SU-DHL-6 (cell line): ENCODE measurements at regions not wholly inside any gene's neighbourhood (a gene's known extent, or its start where the extent isn't known, plus 50 kb on each side); places are given as distances from the start of the nearest gene placed in this dataset.
"Not testable (repeated sequence)": the region's sequence is repeated elsewhere in the genome, so short reads cannot be mapped to it uniquely, and the experiment has no call there.

Source experiments
- H2AFZ ChIP-seq: fragments of 200-600 bp; sonication (generic); 2 replicates; pipeline ENCODE4 v1.6.1; 2014; ENCODE audit warnings: low read depth, mild to moderate bottlenecking, moderate library complexity, mixed read lengths, antibody characterized with exemption, low read length; ENCODE audit not compliant: severe bottlenecking
- H3F3A ChIP-seq: fragments of 200-600 bp; shearing (Covaris generic); 2 replicates; pipeline ENCODE4 v1.6.0; 2016; ENCODE audit warnings: antibody characterized with exemption, mild to moderate bottlenecking; ENCODE audit not compliant: insufficient read depth
- H3K27ac ChIP-seq: fragments of 200-600 bp; sonication (generic); 2 replicates; pipeline ENCODE4 v1.5.1; 2016; ENCODE audit warnings: low read depth, mild to moderate bottlenecking, low read length, moderate library complexity, mixed read lengths
- H3K27me3 ChIP-seq: fragments of 200-600 bp; sonication (generic), shearing (Covaris generic); 2 replicates; pipeline ENCODE4 v1.6.0; 2014; ENCODE audit warnings: mild to moderate bottlenecking, low read length
- H3K36me3 ChIP-seq: fragments of 200-600 bp; sonication (generic); 2 replicates; pipeline ENCODE4 v1.6.1; 2014; ENCODE audit warnings: mild to moderate bottlenecking, low read length, mixed read lengths
- H3K4me2 ChIP-seq: fragments of 300-600, 200-600 bp; shearing (Covaris generic), sonication (generic); 2 replicates; pipeline ENCODE4 v1.6.0; 2014; ENCODE audit warnings: low read length, low read depth, mild to moderate bottlenecking; ENCODE audit not compliant: poor library complexity, severe bottlenecking
- H3K4me3 ChIP-seq: fragments of 200-600 bp; sonication (generic); 2 replicates; pipeline ENCODE4 v1.5.1; 2014; ENCODE audit warnings: antibody characterized with exemption, low read length, mild to moderate bottlenecking, mixed read lengths; ENCODE audit not compliant: insufficient read depth, poor library complexity, severe bottlenecking
- H3K79me2 ChIP-seq: fragments of 200-600 bp; sonication (generic); 2 replicates; pipeline ENCODE4 v1.6.1; 2014; ENCODE audit warnings: mild to moderate bottlenecking, low read length, moderate library complexity; ENCODE audit not compliant: insufficient read depth
- H3K9ac ChIP-seq: fragments of 200-600 bp; sonication (generic); 2 replicates; pipeline ENCODE4 v1.7.0; 2014; ENCODE audit warnings: mild to moderate bottlenecking, low read length
- H3K9me2 ChIP-seq: fragments of 200-600 bp; sonication (generic); replicated peaks from 2 replicates; pipeline ENCODE4 v1.6.1; 2014; ENCODE audit warnings: low read length; ENCODE audit not compliant: insufficient read depth
- H3K9me3 ChIP-seq: fragments of 200-600 bp; sonication (generic); 2 replicates; pipeline ENCODE4 v1.6.1; 2014; ENCODE audit warnings: low read length, mixed read lengths; ENCODE audit not compliant: insufficient read depth
- H4K20me1 ChIP-seq: fragments of 200-600 bp; sonication (generic); 2 replicates; pipeline ENCODE4 v1.6.1; 2014; ENCODE audit warnings: low read depth, mild to moderate bottlenecking, antibody characterized with exemption, low read length, moderate library complexity, mixed read lengths
- CTCF ChIP-seq: fragments of 200-600 bp; sonication (generic); IDR thresholded peaks from one replicate; pipeline ENCODE4 v1.5.1; 2017; ENCODE audit warnings: antibody characterized with exemption, mild to moderate bottlenecking, low read length, moderate library complexity; ENCODE audit not compliant: insufficient read depth, poor library complexity, severe bottlenecking
- EZH2phosphoT487 ChIP-seq: fragments of 200-600 bp; sonication (generic), shearing (Covaris generic); conservative IDR thresholded peaks from 2 replicates; pipeline ENCODE4 v1.6.1; 2018; ENCODE audit warnings: mild to moderate bottlenecking, antibody characterized with exemption, low read length, moderate library complexity, mixed read lengths

- Histone ChIP-seq H3K9me2 (no peaks in the 10 kb centered on the region), H3K9me3 (no peaks in the 10 kb centered on the region), H3F3A (no peaks in the 10 kb centered on the region), H3K27me3 (no peaks in the 10 kb centered on the region), H3K27ac (no peak overlapping the region), H4K20me1 (no peaks in the 10 kb centered on the region), H2AFZ (no peak overlapping the region), H3K4me3 (no peak overlapping the region), H3K4me2 (no peak overlapping the region), H3K79me2 (no peaks in the 10 kb centered on the region), H3K36me3 (no peaks in the 10 kb centered on the region), H3K9ac (no peak overlapping the region)
- TF ChIP-seq CTCF, result no peak
- TF ChIP-seq EZH2phosphoT487, result no peak
Measured at GRCh38 chr12:20004952-20005351, 363.4 kb upstream of the PDE3A start.

GRCh38 chr12:20006871-20007730, 361.2 kb upstream of the PDE3A start:
- H3K27me3 ChIP-seq, result no peaks in the 10 kb centered on the region
- H3K4me3 ChIP-seq, result no peak overlapping the region
- no peaks in the 10 kb centered on the region for H3F3A ChIP-seq
- H3K9ac ChIP-seq, result no peak overlapping the region
- no peaks in the 10 kb centered on the region for H3K79me2 ChIP-seq
- TF ChIP-seq CTCF (no peak), EZH2phosphoT487 (no peak)
- no peaks in the 10 kb centered on the region for H3K9me2 ChIP-seq
- no peaks in the 10 kb centered on the region for H4K20me1 ChIP-seq
- H3K27ac ChIP-seq, result no peak overlapping the region
- no peaks in the 10 kb centered on the region for H3K36me3 ChIP-seq
- no peak overlapping the region for H2AFZ ChIP-seq
- 0 out of 2 replicates have a peak, but pooled peaks cover 6% of the 10 kb centered on the region for H3K9me3 ChIP-seq
- no peak overlapping the region for H3K4me2 ChIP-seq

- not testable (repeated sequence) for H3K9me3 ChIP-seq, H3K4me2 ChIP-seq, H3K9ac ChIP-seq, H3K27me3 ChIP-seq, H3K9me2 ChIP-seq, H3F3A ChIP-seq, H3K79me2 ChIP-seq, H2AFZ ChIP-seq, H3K4me3 ChIP-seq, H3K36me3 ChIP-seq, H3K27ac ChIP-seq, H4K20me1 ChIP-seq
Measured at GRCh38 chr12:20009965-20010364, 358.4 kb upstream of the PDE3A start.

- Histone ChIP-seq H4K20me1 (no peaks in the 10 kb centered on the region), H3K9me2 (no peaks in the 10 kb centered on the region), H3K4me2 (no peak overlapping the region), H3F3A (no peaks in the 10 kb centered on the region), H3K9ac (no peak overlapping the region), H3K9me3 (0 out of 2 replicates have a peak, but pooled peaks cover 6% of the 10 kb centered on the region), H3K36me3 (no peaks in the 10 kb centered on the region), H3K27ac (no peak overlapping the region), H3K27me3 (no peaks in the 10 kb centered on the region), H3K79me2 (no peaks in the 10 kb centered on the region), H3K4me3 (no peak overlapping the region), H2AFZ (no peak overlapping the region)
- TF ChIP-seq EZH2phosphoT487, result no peak
- TF ChIP-seq CTCF, result no peak
Measured at GRCh38 chr12:20011200-20011599, 357.1 kb upstream of the PDE3A start.
